ENCODE measurements at regions not wholly inside any gene's neighbourhood (a gene's known extent, or its start where the extent isn't known, plus 50 kb on each side); places are given as distances from the start of the nearest gene placed in this dataset.

DNA sequence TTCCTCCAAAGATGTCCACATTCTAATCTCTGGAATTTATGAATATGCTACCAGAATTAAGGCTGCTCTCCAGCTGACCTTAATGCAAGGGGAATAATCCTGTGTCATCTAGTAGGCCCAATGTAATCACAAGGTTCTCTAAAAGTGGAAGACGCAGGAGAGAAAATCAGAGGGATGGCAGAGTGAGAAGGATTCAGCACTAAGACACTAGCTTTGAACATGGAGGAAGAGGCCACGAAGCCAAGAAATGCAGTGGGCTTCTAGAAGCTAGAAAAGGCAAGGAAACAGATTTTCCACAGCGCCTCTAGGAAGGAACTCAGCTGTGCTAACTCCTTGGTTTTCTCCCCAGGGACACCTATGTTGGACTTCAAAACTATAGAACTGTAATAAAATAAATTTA, 240.7 kb upstream of the TRAM1L1 start:
- TF ChIP-seq, protein P1, sequence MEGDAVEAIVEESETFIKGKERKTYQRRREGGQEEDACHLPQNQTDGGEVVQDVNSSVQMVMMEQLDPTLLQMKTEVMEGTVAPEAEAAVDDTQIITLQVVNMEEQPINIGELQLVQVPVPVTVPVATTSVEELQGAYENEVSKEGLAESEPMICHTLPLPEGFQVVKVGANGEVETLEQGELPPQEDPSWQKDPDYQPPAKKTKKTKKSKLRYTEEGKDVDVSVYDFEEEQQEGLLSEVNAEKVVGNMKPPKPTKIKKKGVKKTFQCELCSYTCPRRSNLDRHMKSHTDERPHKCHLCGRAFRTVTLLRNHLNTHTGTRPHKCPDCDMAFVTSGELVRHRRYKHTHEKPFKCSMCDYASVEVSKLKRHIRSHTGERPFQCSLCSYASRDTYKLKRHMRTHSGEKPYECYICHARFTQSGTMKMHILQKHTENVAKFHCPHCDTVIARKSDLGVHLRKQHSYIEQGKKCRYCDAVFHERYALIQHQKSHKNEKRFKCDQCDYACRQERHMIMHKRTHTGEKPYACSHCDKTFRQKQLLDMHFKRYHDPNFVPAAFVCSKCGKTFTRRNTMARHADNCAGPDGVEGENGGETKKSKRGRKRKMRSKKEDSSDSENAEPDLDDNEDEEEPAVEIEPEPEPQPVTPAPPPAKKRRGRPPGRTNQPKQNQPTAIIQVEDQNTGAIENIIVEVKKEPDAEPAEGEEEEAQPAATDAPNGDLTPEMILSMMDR (IDR thresholded peaks at IDR 0.05), result no peak
- TF ChIP-seq POLR2AphosphoS5 (IDR thresholded peaks at IDR 0.05) (no peak), POLR2A (IDR thresholded peaks at IDR 0.05) (no peak), EP300 (IDR thresholded peaks at IDR 0.05) (no peak)

Measured in gastroesophageal sphincter (tissue), 3 donors.